GM12874 (cell line): ENCODE measurements at regions not wholly inside any gene's neighbourhood (a gene's known extent, or its start where the extent isn't known, plus 50 kb on each side); places are given as distances from the start of the nearest gene placed in this dataset.

Experiments used
- TF ChIP-seq, protein P1 (sequence below): IDR thresholded peaks from 2 replicates; pipeline ENCODE4 v1.5.1; 2011; ENCODE audit warnings: low read depth, mild to moderate bottlenecking, control low read depth, low read length, moderate library complexity; ENCODE audit not compliant: insufficient read depth

DNA sequence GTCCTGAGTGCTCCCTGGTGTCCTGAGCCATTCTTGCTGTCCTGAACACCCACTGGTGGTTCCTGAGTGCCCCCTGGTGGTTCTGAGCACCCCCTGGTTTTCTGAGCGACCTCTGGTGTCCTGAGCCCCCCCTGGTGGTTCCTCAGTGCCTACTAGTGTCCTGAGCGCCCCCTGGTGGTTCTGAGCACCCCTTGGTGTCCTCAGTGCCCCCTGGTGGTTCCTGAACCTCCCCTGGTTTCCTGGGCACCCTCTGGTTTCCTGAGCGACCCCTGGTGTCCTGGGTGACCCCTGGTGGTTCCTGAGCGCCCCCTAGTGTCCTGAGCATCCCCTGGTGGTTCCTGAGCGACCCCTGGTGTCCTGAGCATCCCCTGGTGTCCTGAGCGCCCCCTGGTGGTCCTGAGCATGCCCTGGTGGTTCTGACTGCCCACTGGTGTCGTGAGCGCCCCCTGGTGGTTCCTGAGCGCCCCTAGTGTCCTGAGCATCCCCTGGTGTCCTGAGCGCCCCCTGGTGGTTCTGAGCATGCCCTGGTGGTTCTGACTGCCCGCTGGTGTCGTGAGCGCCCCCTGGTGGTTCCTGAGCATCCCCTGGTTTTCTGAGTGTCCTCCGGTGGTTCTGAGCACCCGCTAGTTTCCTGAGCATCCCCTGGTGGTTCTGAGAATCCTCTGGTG lies 473.1 kb downstream of the TMEM121 start:
- TF ChIP-seq, protein P1, sequence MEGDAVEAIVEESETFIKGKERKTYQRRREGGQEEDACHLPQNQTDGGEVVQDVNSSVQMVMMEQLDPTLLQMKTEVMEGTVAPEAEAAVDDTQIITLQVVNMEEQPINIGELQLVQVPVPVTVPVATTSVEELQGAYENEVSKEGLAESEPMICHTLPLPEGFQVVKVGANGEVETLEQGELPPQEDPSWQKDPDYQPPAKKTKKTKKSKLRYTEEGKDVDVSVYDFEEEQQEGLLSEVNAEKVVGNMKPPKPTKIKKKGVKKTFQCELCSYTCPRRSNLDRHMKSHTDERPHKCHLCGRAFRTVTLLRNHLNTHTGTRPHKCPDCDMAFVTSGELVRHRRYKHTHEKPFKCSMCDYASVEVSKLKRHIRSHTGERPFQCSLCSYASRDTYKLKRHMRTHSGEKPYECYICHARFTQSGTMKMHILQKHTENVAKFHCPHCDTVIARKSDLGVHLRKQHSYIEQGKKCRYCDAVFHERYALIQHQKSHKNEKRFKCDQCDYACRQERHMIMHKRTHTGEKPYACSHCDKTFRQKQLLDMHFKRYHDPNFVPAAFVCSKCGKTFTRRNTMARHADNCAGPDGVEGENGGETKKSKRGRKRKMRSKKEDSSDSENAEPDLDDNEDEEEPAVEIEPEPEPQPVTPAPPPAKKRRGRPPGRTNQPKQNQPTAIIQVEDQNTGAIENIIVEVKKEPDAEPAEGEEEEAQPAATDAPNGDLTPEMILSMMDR, result peak; percentile 94

DNA sequence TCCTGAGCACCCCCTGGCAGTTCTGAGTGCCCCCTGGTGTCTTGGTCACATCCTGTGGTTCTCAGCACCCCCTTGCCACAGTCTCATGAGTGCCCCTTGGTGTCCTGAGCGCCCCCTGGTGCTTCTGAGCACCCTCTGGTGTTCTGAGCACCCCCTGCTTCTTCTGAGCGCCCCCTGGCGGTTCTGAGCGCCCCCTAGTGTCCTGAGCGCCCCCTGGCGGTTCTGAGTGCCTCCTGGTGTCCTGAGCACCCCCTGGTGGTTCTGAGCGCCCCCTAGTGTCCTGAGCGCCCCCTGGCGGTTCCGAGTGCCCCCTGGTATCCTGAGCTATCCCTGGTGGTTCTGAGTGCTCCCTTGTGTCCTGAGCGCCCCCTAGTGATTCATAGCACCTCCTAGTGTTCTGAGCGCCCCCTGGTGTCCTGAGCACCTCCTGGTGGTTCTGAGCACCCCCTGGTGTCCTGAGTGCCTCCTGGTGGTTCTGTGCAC lies 473.7 kb downstream of the TMEM121 start:
- TF ChIP-seq, protein P1, result peak; percentile 80

DNA sequence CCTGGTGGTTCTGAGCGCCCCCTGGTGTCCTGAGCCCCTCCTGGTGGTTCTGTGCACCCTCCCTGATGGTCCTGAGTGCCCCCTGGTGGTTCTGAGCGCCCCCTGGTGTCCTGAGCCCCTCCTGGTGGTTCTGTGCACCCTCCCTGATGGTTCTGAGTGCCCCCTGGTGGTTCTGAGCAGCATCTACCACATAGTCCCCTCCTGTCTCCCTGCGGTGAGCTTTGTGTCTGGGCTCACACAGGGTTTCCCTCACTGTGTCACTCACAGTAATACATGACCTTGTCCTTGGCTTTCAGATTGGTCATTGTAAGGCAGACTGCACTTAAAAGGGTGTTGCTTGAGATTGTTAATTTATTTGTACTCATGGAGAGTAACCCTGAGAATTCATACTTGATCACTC lies 474.9 kb downstream of the TMEM121 start:
- TF ChIP-seq, protein P1, result peak; percentile 61; the same call in 1 of the 2 replicates

DNA sequence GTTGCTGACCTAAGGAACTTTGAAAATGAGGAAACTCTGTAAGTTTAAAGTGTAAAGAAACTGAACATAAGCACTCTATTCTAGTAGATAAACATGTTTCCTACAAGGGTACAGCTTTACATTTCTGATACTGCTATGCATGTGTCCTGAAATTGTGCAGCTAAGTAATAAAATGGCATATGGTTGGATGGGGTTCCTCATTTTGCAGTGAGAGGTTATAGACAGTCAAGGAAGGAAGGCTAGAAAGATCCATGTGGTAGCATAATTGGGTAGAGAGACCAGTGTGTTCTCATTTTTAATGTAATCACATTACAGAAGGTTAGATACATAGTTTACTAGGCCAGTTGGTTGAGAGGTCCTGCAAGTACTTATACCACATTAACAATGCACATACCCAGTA lies 477.0 kb downstream of the TMEM121 start:
- TF ChIP-seq, protein P1, result no peak

- TF ChIP-seq, protein P1, result peak; percentile 86
Observed at GRCh38 chr14:106006043-106006442, 479.7 kb downstream of the TMEM121 start.

GRCh38 chr14:106010783-106011182 lies 484.4 kb downstream of the TMEM121 start:
- TF ChIP-seq, protein P1, result no peak

GRCh38 chr14:106011631-106012360 lies 485.4 kb downstream of the TMEM121 start:
- TF ChIP-seq, protein P1, result peak; percentile 64
